HUDEP-2 (cell line): ENCODE measurements at regions not wholly inside any gene's neighbourhood (a gene's known extent, or its start where the extent isn't known, plus 50 kb on each side); places are given as distances from the start of the nearest gene placed in this dataset.

ENCODE experiments used
- DNase-seq, 76 experiments: peaks; one replicate each; lab custom pipeline; 2025; ENCODE audit not compliant: unreplicated experiment in 76 of 76; lab: John Stamatoyannopoulos, UW

- DNase-seq = no peak
Observed at GRCh38 chr14:100436745-100437406, 113.7 kb downstream of the SLC25A47 start.

- DNase-seq = no peak
Observed at GRCh38 chr14:100438271-100438670, 115.1 kb downstream of the SLC25A47 start.

GRCh38 chr14:100438678-100439592, 115.8 kb downstream of the SLC25A47 start:
- DNase-seq = peak in 53 of 76 experiments; percentile 4 to 68 (median 35)

- peak in 38 of 76 experiments; percentile 11 to 56 (median 30) for DNase-seq
Observed at GRCh38 chr14:100439781-100440180, 116.6 kb downstream of the SLC25A47 start.

GRCh38 chr14:100440207-100440631, 117.1 kb downstream of the SLC25A47 start:
- peak in 59 of 76 experiments; percentile 6 to 62 (median 40) for DNase-seq

- DNase-seq = peak in 45 of 76 experiments; percentile 6 to 71 (median 33)
Observed at GRCh38 chr14:100440758-100441203, 117.6 kb downstream of the SLC25A47 start.

GRCh38 chr14:100441271-100441947, 118.3 kb downstream of the SLC25A47 start:
- DNase-seq = no peak

- no peak for DNase-seq
Observed at GRCh38 chr14:100442036-100442435, 118.9 kb downstream of the SLC25A47 start.

GRCh38 chr14:100442498-100443490, 119.7 kb downstream of the SLC25A47 start:
- DNase-seq = no peak

- DNase-seq = no peak
Observed at GRCh38 chr14:100443603-100444002, 120.5 kb downstream of the SLC25A47 start.

GRCh38 chr14:100445436-100446088, 122.4 kb downstream of the SLC25A47 start:
- DNase-seq = no peak

GRCh38 chr14:100446572-100446971, 123.4 kb downstream of the SLC25A47 start:
- DNase-seq = peak in 2 of 76 experiments; percentile 8 to 13

GRCh38 chr14:100448376-100448775, 125.2 kb downstream of the SLC25A47 start:
- no peak for DNase-seq

- DNase-seq = no peak
Observed at GRCh38 chr14:100449225-100449987, 126.3 kb downstream of the SLC25A47 start.

GRCh38 chr14:100450049-100450448, 126.9 kb downstream of the SLC25A47 start:
- DNase-seq = no peak

- DNase-seq = no peak
Observed at GRCh38 chr14:100450736-100451135, 127.6 kb downstream of the SLC25A47 start.

- DNase-seq = no peak
Observed at GRCh38 chr14:100451264-100451663, 128.1 kb downstream of the SLC25A47 start.

GRCh38 chr14:100453930-100454329, 130.8 kb downstream of the SLC25A47 start:
- DNase-seq = no peak

GRCh38 chr14:100454437-100454836, 131.3 kb downstream of the SLC25A47 start:
- no peak for DNase-seq
